ENCODE measurements at regions not wholly inside any gene's neighbourhood (a gene's known extent, or its start where the extent isn't known, plus 50 kb on each side); places are given as distances from the start of the nearest gene placed in this dataset.

- no peak for TF ChIP-seq CTCF (IDR thresholded peaks at IDR 0.05)
- TF ChIP-seq SIN3A (IDR thresholded peaks at IDR 0.05; ENCODE audit: borderline replicate concordance, insufficient read depth, low read depth, low read length), result no peak
- no peak for TF ChIP-seq POLR2AphosphoS5 (IDR thresholded peaks at IDR 0.05; ENCODE audit: low read depth, low read length)
- TF ChIP-seq REST (IDR thresholded peaks at IDR 0.05; ENCODE audit: insufficient read depth in 1 of 2, low read depth in 2 of 2, low read length in 1 of 2), result no peak
- TF ChIP-seq TCF7L2 (IDR thresholded peaks at IDR 0.05; ENCODE audit: low read depth, low read length), result no peak
Measured at GRCh38 chr20:7250337-7250736, 482.9 kb downstream of the BMP2 start.

Measured in Panc1 (cell line).